CD14-positive monocyte (primary cell): ENCODE measurements at regions not wholly inside any gene's neighbourhood (a gene's known extent, or its start where the extent isn't known, plus 50 kb on each side); places are given as distances from the start of the nearest gene placed in this dataset.

Experiments
- DNase-seq, 3 donors: peaks; one replicate each; pipeline ENCODE4 v3.0.0-alpha.2; 2011 to 2022
- H2AFZ ChIP-seq: 2 replicates; pipeline ENCODE4 v1.6.0; 2012; ENCODE audit warnings: mild to moderate bottlenecking, low read depth, low read length, inconsistent platforms; ENCODE audit not compliant: insufficient read depth, poor library complexity, severe bottlenecking
- H3K27ac ChIP-seq, 2 donors: 1 replicate in 1 of 2; 2 replicates in 1 of 2; pipeline ENCODE4 v1.5.1; 2012 to 2013; ENCODE audit warnings: low read length in 2 of 2, control low read depth in 1 of 2, inconsistent platforms in 1 of 2, low read depth in 1 of 2, mild to moderate bottlenecking in 1 of 2
- H3K27me3 ChIP-seq, 2 donors: one replicate each; pipeline versions ENCODE4 v1.6.0 to v1.6.1; 2011 to 2013; ENCODE audit warnings: low read length in 2 of 2; ENCODE audit not compliant: control insufficient read depth in 2 of 2, insufficient read depth in 2 of 2
- H3K36me3 ChIP-seq, 2 donors: replicated peaks in 1 of 2; 1 replicate in 1 of 2; 2 replicates in 1 of 2; pipeline versions ENCODE4 v1.5.1 to v1.6.1; 2012 to 2013; ENCODE audit warnings: low read length in 2 of 2, control low read depth in 1 of 2, inconsistent platforms in 1 of 2, mild to moderate bottlenecking in 1 of 2; ENCODE audit not compliant: insufficient read depth in 2 of 2, control insufficient read depth in 1 of 2
- H3K4me1 ChIP-seq, 2 donors: 1 replicate in 1 of 2; 2 replicates in 1 of 2; pipeline versions ENCODE4 v1.5.1 to v1.6.1; 2012 to 2013; ENCODE audit warnings: low read length in 2 of 2, control low read depth in 1 of 2, inconsistent platforms in 1 of 2, mild to moderate bottlenecking in 1 of 2, moderate library complexity in 1 of 2; ENCODE audit not compliant: insufficient read depth in 2 of 2, control insufficient read depth in 1 of 2
- H3K4me2 ChIP-seq: replicated peaks from 2 replicates; pipeline ENCODE3; 2012; ENCODE audit warnings: low read length, moderate library complexity, mild to moderate bottlenecking; ENCODE audit not compliant: poor library complexity, severe bottlenecking; ENCODE audit errors: extremely low read depth
- H3K4me3 ChIP-seq, 3 experiments: fragments of 200-600 bp in 1 of 3; sonication (generic) in 1 of 3; replicated peaks in 1 of 3; 1 replicate in 2 of 3; 2 replicates in 1 of 3; pipeline ENCODE4 v1.5.1; 2011 to 2013; ENCODE audit warnings: low read length in 3 of 3, mild to moderate bottlenecking in 3 of 3, control low read depth in 2 of 3, low read depth in 2 of 3, inconsistent platforms in 1 of 3, moderate library complexity in 1 of 3
- H3K79me2 ChIP-seq: 2 replicates; pipeline ENCODE4 v1.6.0; 2012; ENCODE audit warnings: mild to moderate bottlenecking, control low read depth, inconsistent platforms, low read length, moderate library complexity; ENCODE audit not compliant: insufficient read depth
- H3K9ac ChIP-seq: 2 replicates; pipeline ENCODE4 v1.6.0; 2017; ENCODE audit warnings: low read length, mild to moderate bottlenecking; ENCODE audit not compliant: insufficient read depth, poor library complexity, severe bottlenecking
- H3K9me3 ChIP-seq, 2 donors: replicated peaks in 1 of 2; 1 replicate in 1 of 2; 2 replicates in 1 of 2; pipeline versions ENCODE4 v1.5.1 to v1.6.1; 2012 to 2013; ENCODE audit warnings: low read length in 2 of 2, control low read depth in 1 of 2; ENCODE audit not compliant: control insufficient read depth in 1 of 2, insufficient read depth in 1 of 2
- H4K20me1 ChIP-seq: 2 replicates; pipeline ENCODE4 v1.6.0; 2012; ENCODE audit warnings: mild to moderate bottlenecking, low read length, control low read depth, moderate library complexity; ENCODE audit not compliant: insufficient read depth
- H3K27ac Mint-ChIP-seq, 7 donors: one replicate each; pipeline ENCODE4 v1.8.0; 2020; ENCODE audit warnings: mild to moderate bottlenecking in 7 of 7, mixed read lengths in 7 of 7, moderate library complexity in 6 of 7, inconsistent platforms in 2 of 7
- H3K27me3 Mint-ChIP-seq, 3 donors: one replicate each; pipeline ENCODE4 v1.8.0; 2021 to 2022; ENCODE audit warnings: low read depth in 3 of 3, mild to moderate bottlenecking in 3 of 3, mixed read lengths in 3 of 3, moderate library complexity in 3 of 3, inconsistent platforms in 1 of 3
- H3K36me3 Mint-ChIP-seq, 2 donors: one replicate each; pipeline ENCODE4 v1.8.0; 2020; ENCODE audit warnings: mixed read lengths in 2 of 2, inconsistent platforms in 1 of 2, mild to moderate bottlenecking in 1 of 2
- H3K4me1 Mint-ChIP-seq: one replicate; pipeline ENCODE4 v1.8.0; 2020; ENCODE audit warnings: mild to moderate bottlenecking, mixed read lengths
- H3K4me3 Mint-ChIP-seq, 2 donors: one replicate each; pipeline ENCODE4 v1.8.0; 2020; ENCODE audit warnings: mild to moderate bottlenecking in 2 of 2, mixed read lengths in 2 of 2, moderate library complexity in 1 of 2
- H3K9me3 Mint-ChIP-seq, 7 donors: one replicate each; pipeline ENCODE4 v1.8.0; 2020 to 2022; ENCODE audit warnings: mixed read lengths in 7 of 7, mild to moderate bottlenecking in 6 of 7, moderate library complexity in 6 of 7, inconsistent platforms in 2 of 7
- WGBS: methylation state at CpG from one replicate; pipeline ENCODE4 v1.1.5; 2013; ENCODE audit warnings: missing lambda C conversion rate; ENCODE audit not compliant: insufficient coverage; 5-methylcytosine and 5-hydroxymethylcytosine counted together
- intact Hi-C, 2 donors: fragments of 100-400 bp; cut with micrococcal nuclease; formaldehyde crosslinking; loops; one replicate each; pipeline versions ENCODE4 v1.15.0 to v1.15.1; 2023
- TF ChIP-seq, protein P1 (sequence below): fragments of 200-600 bp; IDR thresholded peaks from one replicate; pipeline ENCODE4 v1.8.0; 2022; ENCODE audit warnings: antibody characterized with exemption, mild to moderate bottlenecking

DNA sequence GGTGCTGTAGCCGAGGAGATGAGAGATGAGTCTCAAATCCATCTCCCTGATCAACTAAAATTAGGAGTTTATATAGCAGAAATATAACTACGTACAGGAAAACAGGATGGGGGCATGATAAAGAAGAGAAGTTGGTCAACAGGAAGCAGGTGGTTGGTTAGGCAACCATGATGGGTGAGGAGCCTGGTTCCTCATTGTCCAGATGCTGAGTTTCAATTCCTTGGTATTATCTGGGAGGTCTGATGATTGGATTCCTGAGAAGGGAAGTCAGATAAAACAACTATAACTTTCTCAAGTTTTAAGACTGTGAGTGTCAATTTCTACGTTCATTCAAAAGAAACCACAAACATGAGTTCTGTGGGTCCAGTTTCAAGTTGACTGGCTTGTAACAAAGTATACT lies 323.9 kb downstream of the MTRR start:
- Histone ChIP-seq H3K36me3 (no peaks in the 10 kb centered on the region), H4K20me1 (no peaks in the 10 kb centered on the region), H3K79me2 (no peaks in the 10 kb centered on the region), H3K4me3 (peak overlapping the region in 1 of 3 experiments; percentile 15), H3K27me3 (no peaks in the 10 kb centered on the region), H3K4me2 (no peak overlapping the region), H3K9ac (no peak overlapping the region), H3K9me3 (peaks cover 35 to 60% of the 10 kb centered on the region in 2 donors), H3K27ac (no peak overlapping the region), H3K4me1 (peaks cover 0 to 9% of the 10 kb centered on the region in 2 donors), H2AFZ (no peak overlapping the region)
- Mint-ChIP-seq H3K27ac (peak overlapping the region in 1 of 7 donors; percentile 42), H3K9me3 (peaks cover 15 to 54% (median 31%) of the 10 kb centered on the region in 7 donors), H3K4me1 (peaks cover 8% of the 10 kb centered on the region), H3K36me3 (no peaks in the 10 kb centered on the region), H3K4me3 (peak overlapping the region in 1 of 2 donors; percentile 41), H3K27me3 (no peaks in the 10 kb centered on the region)
- WGBS = no CpG with 5 or more reads among the region's 3 CpGs
- DNase-seq = peak in 1 of 3 donors; percentile 7
- intact Hi-C loops = no loop called here
- TF ChIP-seq, protein P1, sequence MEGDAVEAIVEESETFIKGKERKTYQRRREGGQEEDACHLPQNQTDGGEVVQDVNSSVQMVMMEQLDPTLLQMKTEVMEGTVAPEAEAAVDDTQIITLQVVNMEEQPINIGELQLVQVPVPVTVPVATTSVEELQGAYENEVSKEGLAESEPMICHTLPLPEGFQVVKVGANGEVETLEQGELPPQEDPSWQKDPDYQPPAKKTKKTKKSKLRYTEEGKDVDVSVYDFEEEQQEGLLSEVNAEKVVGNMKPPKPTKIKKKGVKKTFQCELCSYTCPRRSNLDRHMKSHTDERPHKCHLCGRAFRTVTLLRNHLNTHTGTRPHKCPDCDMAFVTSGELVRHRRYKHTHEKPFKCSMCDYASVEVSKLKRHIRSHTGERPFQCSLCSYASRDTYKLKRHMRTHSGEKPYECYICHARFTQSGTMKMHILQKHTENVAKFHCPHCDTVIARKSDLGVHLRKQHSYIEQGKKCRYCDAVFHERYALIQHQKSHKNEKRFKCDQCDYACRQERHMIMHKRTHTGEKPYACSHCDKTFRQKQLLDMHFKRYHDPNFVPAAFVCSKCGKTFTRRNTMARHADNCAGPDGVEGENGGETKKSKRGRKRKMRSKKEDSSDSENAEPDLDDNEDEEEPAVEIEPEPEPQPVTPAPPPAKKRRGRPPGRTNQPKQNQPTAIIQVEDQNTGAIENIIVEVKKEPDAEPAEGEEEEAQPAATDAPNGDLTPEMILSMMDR = no peak

GRCh38 chr5:8196061-8196460 lies 327.1 kb downstream of the MTRR start:
- Histone ChIP-seq H3K9ac (no peak overlapping the region), H3K79me2 (no peaks in the 10 kb centered on the region), H3K36me3 (no peaks in the 10 kb centered on the region), H4K20me1 (no peaks in the 10 kb centered on the region), H3K4me3 (no peak overlapping the region), H3K4me2 (no peak overlapping the region), H3K4me1 (peaks cover 0 to 9% of the 10 kb centered on the region in 2 donors), H3K9me3 (peaks cover 13 to 35% of the 10 kb centered on the region in 2 donors), H3K27ac (no peak overlapping the region), H2AFZ (no peak overlapping the region), H3K27me3 (no peaks in the 10 kb centered on the region)
- no peak overlapping the region for H3K27ac Mint-ChIP-seq
- WGBS = 0% methylated on average over 1 of the region's 2 CpGs
- no peak overlapping the region for H3K4me3 Mint-ChIP-seq
- intact Hi-C loops = no loop called here
- H3K9me3 Mint-ChIP-seq = peaks cover 7 to 35% (median 21%) of the 10 kb centered on the region in 7 donors
- H3K4me1 Mint-ChIP-seq = peaks cover 8% of the 10 kb centered on the region
- H3K27me3 Mint-ChIP-seq = peaks cover 0 to 2% (median 2%) of the 10 kb centered on the region in 3 donors
- TF ChIP-seq, protein P1 = no peak
- H3K36me3 Mint-ChIP-seq = no peaks in the 10 kb centered on the region
- no peak for DNase-seq
